ENCODE measurements at regions not wholly inside any gene's neighbourhood (a gene's known extent, or its start where the extent isn't known, plus 50 kb on each side); places are given as distances from the start of the nearest gene placed in this dataset.

- no peak for DNase-seq
Observed at GRCh38 chr2:15701991-15702390, 110.3 kb downstream of the DDX1 start.

- no peak for DNase-seq
Observed at GRCh38 chr2:15702452-15702851, 110.8 kb downstream of the DDX1 start.

- no peak for DNase-seq
Observed at GRCh38 chr2:15703365-15703869, 111.7 kb downstream of the DDX1 start.

- DNase-seq = no peak
Observed at GRCh38 chr2:15704086-15704787, 112.6 kb downstream of the DDX1 start.

- no peak for DNase-seq
Observed at GRCh38 chr2:15704788-15705115, 113.1 kb downstream of the DDX1 start.

- DNase-seq = no peak
Observed at GRCh38 chr2:15705310-15705709, 113.6 kb downstream of the DDX1 start.

GRCh38 chr2:15705839-15706386 is 114.2 kb downstream of the DDX1 start:
- DNase-seq = no peak

- DNase-seq = no peak
Observed at GRCh38 chr2:15706424-15706823, 114.8 kb downstream of the DDX1 start.

- no peak for DNase-seq
Observed at GRCh38 chr2:15706986-15707632, 115.4 kb downstream of the DDX1 start.

- DNase-seq = no peak
Observed at GRCh38 chr2:15708161-15708560, 116.5 kb downstream of the DDX1 start.

- no peak for DNase-seq
Observed at GRCh38 chr2:15708865-15709820, 117.5 kb downstream of the DDX1 start.

GRCh38 chr2:15711126-15711860 is 119.6 kb downstream of the DDX1 start:
- no peak for DNase-seq

GRCh38 chr2:15712551-15713342 is 121.1 kb downstream of the DDX1 start:
- no peak for DNase-seq

- no peak for DNase-seq
Observed at GRCh38 chr2:15713475-15713874, 121.8 kb downstream of the DDX1 start.

GRCh38 chr2:15714002-15714401 is 122.3 kb downstream of the DDX1 start:
- DNase-seq = no peak

GRCh38 chr2:15714609-15715008 is 122.9 kb downstream of the DDX1 start:
- DNase-seq = no peak

- DNase-seq = no peak
Observed at GRCh38 chr2:15715596-15715995, 123.9 kb downstream of the DDX1 start.

- no peak for DNase-seq
Observed at GRCh38 chr2:15718103-15718943, 126.7 kb downstream of the DDX1 start.

- no peak for DNase-seq
Observed at GRCh38 chr2:15718944-15719323, 127.3 kb downstream of the DDX1 start.

GRCh38 chr2:15719566-15720313 is 128.1 kb downstream of the DDX1 start:
- no peak for DNase-seq
